ENCODE measurements at regions not wholly inside any gene's neighbourhood (a gene's known extent, or its start where the extent isn't known, plus 50 kb on each side); places are given as distances from the start of the nearest gene placed in this dataset.
A peak's percentile ranks its signal among the peaks of the same experiment; 100 is the strongest.

DNA sequence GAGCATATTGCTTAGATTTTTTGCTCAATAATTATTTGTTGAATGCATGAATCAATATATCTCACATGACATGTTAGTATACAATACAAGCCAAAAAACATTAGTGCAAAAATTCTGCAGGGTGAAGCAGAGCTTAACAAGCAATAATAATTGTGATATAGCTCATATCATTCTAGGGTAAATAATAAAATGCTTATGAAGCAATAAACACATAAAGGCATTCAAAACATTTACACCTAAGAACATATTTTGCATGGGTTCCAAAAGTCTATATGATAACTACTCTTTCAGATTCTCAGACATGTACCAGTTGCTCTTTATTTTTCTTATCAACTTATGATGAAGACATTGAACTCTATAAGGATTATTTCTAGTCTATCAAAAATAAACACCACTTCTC lies 886.2 kb downstream of the TRHDE start:
- DNase-seq = no peak
- no peaks in the 10 kb centered on the region for H3K9me3 ChIP-seq (ENCODE audit: severe bottlenecking)

DNA sequence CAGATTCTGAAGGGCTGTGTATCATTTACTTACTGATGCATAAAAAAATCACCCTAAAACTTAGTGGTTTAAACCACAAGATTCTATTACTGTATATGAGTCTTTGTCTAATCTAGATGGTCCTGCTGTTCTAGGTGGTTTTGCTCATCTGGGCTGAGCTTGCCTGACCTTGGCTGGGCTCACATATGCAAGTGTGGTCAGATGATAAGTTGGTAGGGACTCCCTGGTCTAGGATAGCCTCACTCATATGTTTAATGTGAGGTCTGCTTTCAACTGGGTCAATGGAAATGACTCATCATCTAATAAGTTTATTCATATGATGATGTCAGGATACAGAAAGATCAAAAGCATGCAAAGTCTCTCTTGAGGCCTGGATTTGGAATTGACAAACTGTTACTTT lies 887.8 kb downstream of the TRHDE start:
- no peak overlapping the region for H3K27ac ChIP-seq
- H3K4me3 ChIP-seq (ENCODE audit: low read depth, low read length) = no peak overlapping the region
- H3K27me3 ChIP-seq (ENCODE audit: insufficient read depth, low read depth, severe bottlenecking) = no peaks in the 10 kb centered on the region
- no peaks in the 10 kb centered on the region for H3K9me3 ChIP-seq (ENCODE audit: severe bottlenecking)
- TF ChIP-seq, protein P1, sequence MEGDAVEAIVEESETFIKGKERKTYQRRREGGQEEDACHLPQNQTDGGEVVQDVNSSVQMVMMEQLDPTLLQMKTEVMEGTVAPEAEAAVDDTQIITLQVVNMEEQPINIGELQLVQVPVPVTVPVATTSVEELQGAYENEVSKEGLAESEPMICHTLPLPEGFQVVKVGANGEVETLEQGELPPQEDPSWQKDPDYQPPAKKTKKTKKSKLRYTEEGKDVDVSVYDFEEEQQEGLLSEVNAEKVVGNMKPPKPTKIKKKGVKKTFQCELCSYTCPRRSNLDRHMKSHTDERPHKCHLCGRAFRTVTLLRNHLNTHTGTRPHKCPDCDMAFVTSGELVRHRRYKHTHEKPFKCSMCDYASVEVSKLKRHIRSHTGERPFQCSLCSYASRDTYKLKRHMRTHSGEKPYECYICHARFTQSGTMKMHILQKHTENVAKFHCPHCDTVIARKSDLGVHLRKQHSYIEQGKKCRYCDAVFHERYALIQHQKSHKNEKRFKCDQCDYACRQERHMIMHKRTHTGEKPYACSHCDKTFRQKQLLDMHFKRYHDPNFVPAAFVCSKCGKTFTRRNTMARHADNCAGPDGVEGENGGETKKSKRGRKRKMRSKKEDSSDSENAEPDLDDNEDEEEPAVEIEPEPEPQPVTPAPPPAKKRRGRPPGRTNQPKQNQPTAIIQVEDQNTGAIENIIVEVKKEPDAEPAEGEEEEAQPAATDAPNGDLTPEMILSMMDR (IDR thresholded peaks at IDR 0.05; ENCODE audit: low read depth, low read length) = no peak
- H3K36me3 ChIP-seq = no peaks in the 10 kb centered on the region
- DNase-seq = no peak

More for the DNA sequence above, 886.2 kb downstream of the TRHDE start:
- no peaks in the 10 kb centered on the region for H3K27me3 ChIP-seq (ENCODE audit: insufficient read depth, low read depth, severe bottlenecking)
- no peaks in the 10 kb centered on the region for H3K36me3 ChIP-seq
- TF ChIP-seq, protein P1 (IDR thresholded peaks at IDR 0.05; ENCODE audit: low read depth, low read length) = no peak
- H3K4me3 ChIP-seq (ENCODE audit: low read depth, low read length) = no peak overlapping the region
- no peak overlapping the region for H3K27ac ChIP-seq

DNA sequence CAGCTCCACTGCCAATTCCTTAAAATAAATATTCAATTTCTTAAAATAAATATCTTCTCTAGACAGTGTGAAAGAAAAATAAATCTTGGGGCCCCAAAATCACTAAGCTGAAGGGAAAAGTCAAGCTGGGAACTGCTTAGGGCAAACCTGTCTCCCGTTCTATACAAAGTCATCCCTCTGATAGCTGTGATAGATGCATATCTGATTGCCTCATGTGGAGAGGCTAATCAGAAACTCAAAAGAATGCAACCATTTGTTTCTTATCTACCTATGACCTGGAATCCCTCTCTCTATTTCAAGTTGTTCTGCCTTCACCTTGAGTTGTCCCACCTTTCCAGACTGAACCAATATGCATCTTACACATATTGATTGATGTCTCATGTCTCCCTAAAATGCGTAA lies 889.8 kb downstream of the TRHDE start:
- Histone ChIP-seq H3K36me3 (no peaks in the 10 kb centered on the region), H3K27me3 (ENCODE audit: insufficient read depth, low read depth, severe bottlenecking) (no peaks in the 10 kb centered on the region), H3K9me3 (ENCODE audit: severe bottlenecking) (no peaks in the 10 kb centered on the region), H3K4me3 (ENCODE audit: low read depth, low read length) (no peak overlapping the region), H3K27ac (no peak overlapping the region)
- no peak for DNase-seq
- TF ChIP-seq, protein P1 (IDR thresholded peaks at IDR 0.05; ENCODE audit: low read depth, low read length) = no peak

DNA sequence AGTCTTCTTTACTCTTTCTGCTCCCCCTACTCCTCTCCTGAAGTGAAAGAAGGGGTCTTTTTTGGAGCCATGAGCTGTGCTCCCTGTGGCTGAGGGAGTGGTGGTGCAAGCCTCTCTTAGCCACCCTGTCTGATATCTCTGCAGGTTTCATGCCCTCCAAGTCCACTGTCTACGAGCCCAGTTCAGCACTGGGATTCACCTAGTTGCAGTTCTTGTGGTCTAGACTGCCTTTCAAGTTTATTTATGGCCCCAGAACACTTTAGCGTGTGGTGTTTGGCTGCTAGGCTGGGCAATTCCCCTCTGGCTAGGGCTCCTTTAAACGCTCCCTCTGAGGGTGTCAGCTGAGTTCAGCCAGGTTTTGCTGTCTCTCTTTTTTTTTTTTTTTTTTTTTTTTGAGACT lies 908.6 kb downstream of the TRHDE start:
- no peaks in the 10 kb centered on the region for H3K27me3 ChIP-seq (ENCODE audit: insufficient read depth, low read depth, severe bottlenecking)
- peak overlapping the region; percentile 54; the same call in 1 of the 2 replicates for H3K27ac ChIP-seq
- H3K36me3 ChIP-seq = no peaks in the 10 kb centered on the region
- no peak overlapping the region for H3K4me3 ChIP-seq (ENCODE audit: low read depth, low read length)
- TF ChIP-seq, protein P1 (IDR thresholded peaks at IDR 0.05; ENCODE audit: low read depth, low read length) = no peak
- DNase-seq = no peak
- peaks cover 5% of the 10 kb centered on the region for H3K9me3 ChIP-seq (ENCODE audit: severe bottlenecking)

DNA sequence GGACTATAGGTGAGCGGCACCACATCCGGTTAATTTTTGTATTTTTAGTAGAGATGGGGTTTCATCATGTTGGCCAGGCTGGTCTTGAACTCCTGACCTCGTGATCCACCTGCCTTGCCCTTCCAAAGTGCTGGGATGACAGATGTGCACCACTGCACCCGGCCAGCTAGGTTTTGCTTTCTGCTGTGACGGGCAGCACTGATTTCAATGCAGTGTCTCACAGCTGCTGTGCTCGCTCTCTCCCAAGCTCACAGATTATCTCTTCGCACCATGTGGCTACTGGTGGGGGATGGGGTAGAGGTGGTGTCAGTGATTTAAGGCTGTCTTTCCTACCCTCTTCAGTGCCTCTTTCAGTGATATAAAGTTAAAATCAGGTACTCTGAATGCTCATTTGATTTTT lies 909.1 kb downstream of the TRHDE start:
- H3K36me3 ChIP-seq = no peaks in the 10 kb centered on the region
- peaks cover 5% of the 10 kb centered on the region for H3K9me3 ChIP-seq (ENCODE audit: severe bottlenecking)
- TF ChIP-seq, protein P1 (IDR thresholded peaks at IDR 0.05; ENCODE audit: low read depth, low read length) = no peak
- DNase-seq = peak; percentile 80
- H3K4me3 ChIP-seq (ENCODE audit: low read depth, low read length) = no peak overlapping the region
- H3K27ac ChIP-seq = no peak overlapping the region
- H3K27me3 ChIP-seq (ENCODE audit: insufficient read depth, low read depth, severe bottlenecking) = no peaks in the 10 kb centered on the region

DNA sequence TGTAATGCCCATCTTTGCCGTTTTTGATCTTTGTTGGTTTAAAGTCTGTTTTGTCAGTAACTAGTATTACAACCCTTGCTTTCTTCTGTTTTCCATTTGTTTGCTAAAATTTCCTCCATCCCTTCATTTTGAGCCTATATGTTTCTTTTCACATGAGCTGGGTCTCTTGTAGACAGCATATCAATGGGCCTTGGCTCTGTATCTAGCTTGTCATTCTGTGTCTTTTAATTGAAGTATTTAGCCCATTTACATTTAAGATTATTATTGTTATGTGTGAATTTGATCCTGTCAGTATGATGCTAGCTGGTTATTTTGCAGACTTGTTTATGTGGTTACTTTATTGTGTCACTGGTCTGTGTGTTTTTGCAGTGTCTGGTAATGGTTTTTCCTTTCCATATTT lies 913.2 kb downstream of the TRHDE start:
- TF ChIP-seq, protein P1 (IDR thresholded peaks at IDR 0.05; ENCODE audit: low read depth, low read length) = no peak
- peaks cover 5% of the 10 kb centered on the region for H3K9me3 ChIP-seq (ENCODE audit: severe bottlenecking)
- no peak for DNase-seq
- H3K36me3 ChIP-seq = no peaks in the 10 kb centered on the region
- H3K4me3 ChIP-seq (ENCODE audit: low read depth, low read length) = no peak overlapping the region
- no peak overlapping the region for H3K27ac ChIP-seq
- no peaks in the 10 kb centered on the region for H3K27me3 ChIP-seq (ENCODE audit: insufficient read depth, low read depth, severe bottlenecking)

Data from WERI-Rb-1 (cell line).